ENCODE measurements at regions not wholly inside any gene's neighbourhood (a gene's known extent, or its start where the extent isn't known, plus 50 kb on each side); places are given as distances from the start of the nearest gene placed in this dataset.
"Not testable (repeated sequence)": the region's sequence is repeated elsewhere in the genome, so short reads cannot be mapped to it uniquely, and the experiment has no call there.

DNA sequence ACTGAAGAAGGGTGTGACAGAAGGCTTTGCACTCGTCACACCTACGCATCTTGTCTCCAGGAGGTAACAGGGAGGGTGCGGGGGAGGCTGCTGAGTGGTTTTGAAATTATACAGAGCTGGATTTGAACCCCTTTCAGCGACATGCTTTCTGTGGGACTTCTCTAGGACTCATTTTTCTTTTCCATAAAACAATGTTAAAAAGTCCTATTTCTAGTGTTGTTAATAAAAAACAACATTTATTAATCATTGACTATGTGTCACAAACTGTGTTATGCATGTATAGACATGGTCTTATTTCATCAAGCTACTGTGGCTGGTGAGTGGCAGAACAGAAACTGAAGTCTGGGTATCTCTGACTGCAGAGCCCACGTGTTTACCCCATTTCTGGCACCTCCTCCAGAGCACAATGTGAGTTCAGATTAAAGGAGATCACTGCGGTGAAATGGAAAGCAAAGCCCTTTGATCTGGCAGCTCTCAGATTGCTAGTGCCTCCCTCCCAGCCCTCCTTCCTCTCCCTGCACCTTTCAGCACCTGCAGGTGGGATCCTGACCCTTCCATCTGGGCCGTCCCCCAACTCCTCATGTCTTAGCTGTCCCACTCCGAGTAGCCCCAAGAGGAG, 315.5 kb upstream of the MYT1L start:
- no peak overlapping the region for H3K4me3 ChIP-seq (replicated peaks in 1 of 2; ENCODE audit: low read depth in 2 of 2, low read length in 2 of 2)
- TF ChIP-seq, protein P1, sequence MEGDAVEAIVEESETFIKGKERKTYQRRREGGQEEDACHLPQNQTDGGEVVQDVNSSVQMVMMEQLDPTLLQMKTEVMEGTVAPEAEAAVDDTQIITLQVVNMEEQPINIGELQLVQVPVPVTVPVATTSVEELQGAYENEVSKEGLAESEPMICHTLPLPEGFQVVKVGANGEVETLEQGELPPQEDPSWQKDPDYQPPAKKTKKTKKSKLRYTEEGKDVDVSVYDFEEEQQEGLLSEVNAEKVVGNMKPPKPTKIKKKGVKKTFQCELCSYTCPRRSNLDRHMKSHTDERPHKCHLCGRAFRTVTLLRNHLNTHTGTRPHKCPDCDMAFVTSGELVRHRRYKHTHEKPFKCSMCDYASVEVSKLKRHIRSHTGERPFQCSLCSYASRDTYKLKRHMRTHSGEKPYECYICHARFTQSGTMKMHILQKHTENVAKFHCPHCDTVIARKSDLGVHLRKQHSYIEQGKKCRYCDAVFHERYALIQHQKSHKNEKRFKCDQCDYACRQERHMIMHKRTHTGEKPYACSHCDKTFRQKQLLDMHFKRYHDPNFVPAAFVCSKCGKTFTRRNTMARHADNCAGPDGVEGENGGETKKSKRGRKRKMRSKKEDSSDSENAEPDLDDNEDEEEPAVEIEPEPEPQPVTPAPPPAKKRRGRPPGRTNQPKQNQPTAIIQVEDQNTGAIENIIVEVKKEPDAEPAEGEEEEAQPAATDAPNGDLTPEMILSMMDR (IDR thresholded peaks at IDR 0.05; ENCODE audit: low read depth, low read length): no peak
- DNase-seq (ENCODE audit: low read depth in 2 of 2): no peak

DNA sequence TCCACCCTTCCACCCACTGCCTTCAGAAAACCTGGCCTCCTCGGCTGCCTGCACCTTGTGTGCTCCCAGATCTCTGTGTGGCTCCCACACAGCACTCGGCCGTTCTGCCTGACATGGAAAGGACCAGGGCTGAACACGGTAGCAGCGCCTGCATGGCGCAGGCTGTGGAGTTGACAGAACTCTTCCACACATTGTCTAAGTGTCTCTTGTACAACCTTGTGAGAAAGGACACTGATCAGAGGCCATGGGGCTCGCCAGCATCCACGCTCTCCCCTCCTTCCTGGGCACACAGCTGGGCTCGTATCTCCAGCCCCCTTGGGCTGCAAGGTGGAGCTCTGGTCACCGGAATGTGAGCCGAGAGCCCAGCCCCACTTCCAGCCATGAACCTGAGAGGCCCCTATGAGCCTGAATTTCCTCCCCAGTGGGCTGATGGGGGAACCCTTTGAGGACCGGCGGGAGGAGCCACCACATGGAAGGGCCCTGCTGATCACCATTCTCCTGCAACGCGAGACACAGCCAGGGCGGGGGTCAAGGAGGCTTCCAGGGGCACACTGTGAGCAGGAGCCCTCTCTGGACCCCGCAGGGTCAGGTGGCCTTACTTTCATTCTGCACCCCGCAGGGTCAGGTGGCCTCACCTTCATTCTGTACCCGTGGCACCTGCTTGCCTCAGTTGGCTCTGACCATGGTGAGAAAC, 314.2 kb upstream of the MYT1L start:
- no peak overlapping the region for H3K4me3 ChIP-seq (replicated peaks in 1 of 2; ENCODE audit: low read depth in 2 of 2, low read length in 2 of 2)
- no peak for DNase-seq (ENCODE audit: low read depth in 2 of 2)
- TF ChIP-seq, protein P1 (IDR thresholded peaks at IDR 0.05; ENCODE audit: low read depth, low read length): no peak

DNA sequence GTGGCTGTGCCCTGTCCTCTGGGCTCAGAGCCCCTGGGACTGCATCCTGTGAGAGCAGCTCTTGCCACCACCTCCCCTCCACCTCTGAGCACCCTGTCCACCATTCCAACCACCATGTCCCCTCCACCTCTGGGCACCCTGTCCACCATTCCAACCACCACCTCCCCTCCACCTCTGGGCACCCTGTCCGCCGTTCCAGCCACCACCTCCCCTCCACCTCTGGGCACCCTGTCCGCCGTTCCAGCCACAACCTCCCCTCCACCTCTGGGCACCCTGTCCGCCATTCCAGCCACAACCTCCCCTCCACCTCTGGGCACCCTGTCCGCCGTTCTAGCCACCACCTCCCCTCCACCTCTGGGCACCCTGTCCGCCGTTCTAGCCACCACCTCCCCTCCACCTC, 313.7 kb upstream of the MYT1L start:
- DNase-seq (ENCODE audit: low read depth in 2 of 2); H3K4me3 ChIP-seq (replicated peaks in 1 of 2; ENCODE audit: low read depth in 2 of 2, low read length in 2 of 2): not testable (repeated sequence)

DNA sequence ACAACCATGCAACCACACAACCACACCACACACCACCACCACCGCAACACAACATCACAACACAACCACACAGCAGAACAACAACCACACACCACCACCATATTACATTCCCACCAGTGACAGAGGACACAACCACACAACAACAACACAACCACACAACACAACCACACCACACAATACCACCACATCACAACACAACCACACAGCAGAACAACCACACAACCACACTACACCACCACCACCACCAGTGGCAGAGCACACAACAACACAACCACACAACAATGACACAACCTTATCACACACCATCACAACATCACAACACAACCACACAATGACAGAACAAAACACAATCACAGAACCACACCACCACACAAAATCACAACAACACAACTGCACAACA, 313.0 kb upstream of the MYT1L start:
- DNase-seq (ENCODE audit: low read depth in 2 of 2): no peak
- TF ChIP-seq, protein P1 (IDR thresholded peaks at IDR 0.05; ENCODE audit: low read depth, low read length): no peak
- H3K4me3 ChIP-seq (replicated peaks in 1 of 2; ENCODE audit: low read depth in 2 of 2, low read length in 2 of 2): no peak overlapping the region

DNA sequence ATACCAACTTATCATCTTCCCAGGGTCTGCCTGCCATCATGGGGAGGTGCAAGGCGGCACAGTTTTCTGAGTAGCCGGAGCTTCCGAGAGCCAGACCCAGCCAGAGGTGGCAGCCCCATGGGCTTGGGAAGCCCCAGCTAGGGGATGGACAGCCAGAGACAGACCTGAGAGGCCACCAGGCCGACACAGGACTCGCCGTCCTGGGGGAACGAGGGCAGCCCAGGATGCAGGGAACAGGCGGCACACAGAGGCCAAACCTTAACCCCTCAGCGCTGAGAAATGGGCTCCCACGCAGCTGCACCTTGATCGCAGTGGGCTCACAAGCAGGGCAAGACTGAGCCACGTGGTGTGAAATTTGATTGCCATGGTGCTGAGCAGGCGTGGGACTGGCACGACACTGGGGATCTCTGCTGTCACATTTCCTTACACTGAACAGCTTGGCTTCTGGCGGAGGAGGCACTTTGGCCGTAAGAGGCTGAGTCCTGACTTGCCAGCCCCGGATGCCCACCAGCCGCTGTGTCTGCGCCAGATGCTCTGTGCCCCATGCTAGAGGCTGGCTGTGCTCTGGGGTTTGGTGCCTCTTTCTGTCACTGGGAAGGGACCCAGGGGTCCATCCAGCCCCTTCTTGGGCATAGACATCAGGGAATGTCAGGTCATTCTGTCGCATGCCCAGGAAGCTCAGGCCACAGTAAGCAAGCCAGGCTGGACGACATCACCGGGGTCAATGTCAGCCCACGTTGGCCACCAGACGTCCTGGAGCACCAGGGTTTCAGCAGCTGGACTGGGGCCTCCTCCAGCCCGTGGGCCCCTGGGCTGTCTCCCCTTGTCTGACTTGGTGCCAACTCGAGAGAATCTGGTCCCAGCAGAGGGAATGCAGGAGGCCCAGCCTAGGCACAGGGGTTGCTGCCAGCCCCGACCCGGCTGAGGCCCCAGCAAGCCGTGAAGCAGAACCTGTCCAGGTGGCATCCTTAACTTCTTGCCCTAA, 312.1 kb upstream of the MYT1L start:
- TF ChIP-seq, protein P1 (IDR thresholded peaks at IDR 0.05; ENCODE audit: low read depth, low read length): no peak
- DNase-seq (ENCODE audit: low read depth in 2 of 2): no peak
- no peak overlapping the region for H3K4me3 ChIP-seq (replicated peaks in 1 of 2; ENCODE audit: low read depth in 2 of 2, low read length in 2 of 2)

DNA sequence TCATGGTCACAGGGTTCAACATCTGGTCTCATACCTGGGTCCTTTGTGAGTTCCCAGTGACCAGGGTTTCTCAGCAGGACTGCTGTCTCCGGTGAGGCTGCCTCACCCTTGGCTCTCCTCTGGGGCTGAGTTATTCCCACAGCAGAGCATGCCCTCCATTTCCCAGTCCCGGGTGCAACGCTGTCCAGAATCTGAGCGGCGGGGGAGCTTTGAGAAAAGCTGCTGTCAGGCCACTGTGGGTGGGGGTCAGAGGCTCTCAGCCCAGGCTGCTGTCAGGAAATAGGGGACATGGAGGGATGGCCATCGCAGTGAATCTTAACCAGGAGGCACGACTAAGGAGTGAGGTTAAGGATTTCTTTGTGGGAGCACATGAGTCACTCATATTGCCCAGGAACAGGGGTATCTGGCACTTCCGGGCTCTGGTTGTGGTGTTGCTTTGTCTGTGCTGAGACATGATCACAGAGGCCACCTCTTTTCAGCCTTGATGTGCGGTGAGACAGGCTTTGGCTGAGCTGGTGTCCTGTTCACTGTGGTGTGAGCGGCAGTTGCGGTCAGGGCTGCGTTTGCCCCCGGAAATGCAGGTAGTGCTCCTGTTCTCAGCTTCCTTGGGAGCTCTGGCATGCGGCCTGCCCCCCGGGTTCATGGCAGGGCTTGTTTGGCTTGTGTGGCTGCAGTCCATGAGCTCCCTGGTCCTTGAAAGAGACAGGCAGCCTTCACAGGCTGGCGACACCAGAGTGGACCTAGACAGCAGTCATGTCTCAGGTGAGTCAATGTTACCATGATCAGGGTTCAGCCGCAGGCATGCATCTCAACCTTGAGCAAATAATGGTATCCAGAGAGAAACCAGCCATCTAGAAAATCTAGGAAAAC, 310.7 kb upstream of the MYT1L start:
- no peak overlapping the region for H3K4me3 ChIP-seq (replicated peaks in 1 of 2; ENCODE audit: low read depth in 2 of 2, low read length in 2 of 2)
- no peak for DNase-seq (ENCODE audit: low read depth in 2 of 2)
- TF ChIP-seq, protein P1 (IDR thresholded peaks at IDR 0.05; ENCODE audit: low read depth, low read length): no peak
